Nephron (organoid): ENCODE measurements at regions not wholly inside any gene's neighbourhood (a gene's known extent, or its start where the extent isn't known, plus 50 kb on each side); places are given as distances from the start of the nearest gene placed in this dataset.
"Not testable (repeated sequence)": the region's sequence is repeated elsewhere in the genome, so short reads cannot be mapped to it uniquely, and the experiment has no call there.

Experiments
- H3K27ac Mint-ChIP-seq, 3 experiments: 2 replicates each; pipeline ENCODE4 v1.8.0; 2020; ENCODE audit warnings: mixed read lengths in 3 of 3, mild to moderate bottlenecking in 2 of 3, moderate library complexity in 1 of 3
- H3K27me3 Mint-ChIP-seq: 2 replicates; pipeline ENCODE4 v1.8.0; 2021; ENCODE audit warnings: low read depth, mild to moderate bottlenecking, moderate library complexity, mixed read lengths
- H3K36me3 Mint-ChIP-seq: 2 replicates; pipeline ENCODE4 v1.8.0; 2020; ENCODE audit warnings: low read depth, mixed read lengths
- H3K4me1 Mint-ChIP-seq: 2 replicates; pipeline ENCODE4 v1.8.0; 2020; ENCODE audit warnings: mixed read lengths
- H3K4me3 Mint-ChIP-seq, 3 experiments: 2 replicates each; pipeline ENCODE4 v1.8.0; 2020; ENCODE audit warnings: mild to moderate bottlenecking in 3 of 3, mixed read lengths in 3 of 3, moderate library complexity in 2 of 3
- H3K9me3 Mint-ChIP-seq: 2 replicates; pipeline ENCODE4 v1.8.0; 2020; ENCODE audit warnings: mixed read lengths
- CTCF ChIP-seq, 3 experiments: fragments of 200-600 bp; sonication (generic); IDR thresholded peaks; one replicate each; pipeline ENCODE4 v1.5.0; 2021; ENCODE audit warnings: antibody characterized with exemption in 3 of 3; ENCODE audit not compliant: unreplicated experiment in 3 of 3

DNA sequence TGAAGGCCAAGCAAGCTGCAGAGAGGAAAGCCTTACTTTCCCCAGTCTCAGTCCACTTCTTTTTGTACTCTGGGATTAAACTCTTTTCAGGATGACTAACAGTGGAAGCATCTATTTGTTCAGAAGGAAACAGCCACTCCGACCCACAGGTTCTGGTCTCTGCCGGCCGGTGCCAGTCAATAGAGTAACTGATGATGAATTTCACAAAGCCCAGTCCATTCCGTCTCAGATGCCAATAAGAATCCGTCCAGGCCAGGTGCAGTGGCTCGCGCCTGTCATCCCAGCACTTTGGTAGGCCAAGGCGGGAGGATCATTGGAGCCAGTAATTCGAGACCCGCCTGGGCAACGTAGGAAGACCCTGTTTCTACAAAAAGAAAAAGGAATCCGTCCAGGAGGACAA is 58.5 kb upstream of the HELT start:
- Mint-ChIP-seq H3K36me3 (peaks cover under 1% of the 10 kb centered on the region), H3K4me3 (no peak overlapping the region), H3K27ac (no peak overlapping the region), H3K27me3 (peaks cover under 1% of the 10 kb centered on the region), H3K9me3 (peaks cover under 1% of the 10 kb centered on the region), H3K4me1 (peaks cover 19% of the 10 kb centered on the region)
- TF ChIP-seq CTCF (IDR thresholded peaks at IDR 0.05; ENCODE audit: unreplicated experiment in 3 of 3), result no peak

DNA sequence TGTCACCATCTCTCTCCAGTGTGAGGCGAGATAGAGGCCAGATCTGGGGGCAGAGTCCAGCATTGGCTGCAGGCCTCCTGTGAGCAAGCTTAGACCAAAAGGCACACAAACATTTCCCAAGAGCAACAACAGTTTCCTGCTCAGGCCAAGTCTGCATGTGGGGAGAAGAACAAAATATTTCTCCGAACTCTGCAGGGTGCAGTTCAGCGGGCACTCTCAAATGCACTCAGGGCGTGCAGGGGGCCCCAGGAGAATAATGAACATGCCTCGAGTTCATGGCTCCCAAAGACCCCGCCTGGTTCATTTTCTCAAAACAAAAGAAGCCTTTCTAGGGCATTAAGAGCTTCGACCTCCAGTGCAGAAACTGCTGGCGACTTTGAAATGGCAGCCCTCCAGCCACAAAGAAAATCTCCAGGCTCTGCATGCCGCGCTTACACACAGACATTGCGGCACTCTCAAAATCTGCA is 57.8 kb upstream of the HELT start:
- peaks cover 19% of the 10 kb centered on the region for H3K4me1 Mint-ChIP-seq
- H3K27ac Mint-ChIP-seq, result no peak overlapping the region
- no peak overlapping the region for H3K4me3 Mint-ChIP-seq
- peaks cover 3% of the 10 kb centered on the region for H3K9me3 Mint-ChIP-seq
- H3K27me3 Mint-ChIP-seq, result no peaks in the 10 kb centered on the region
- no peak for TF ChIP-seq CTCF (IDR thresholded peaks at IDR 0.05; ENCODE audit: unreplicated experiment in 3 of 3)
- H3K36me3 Mint-ChIP-seq, result peaks cover 5% of the 10 kb centered on the region

- Mint-ChIP-seq H3K36me3 (peaks cover 5% of the 10 kb centered on the region), H3K4me1 (peaks cover 19% of the 10 kb centered on the region), H3K4me3 (no peak overlapping the region), H3K27ac (no peak overlapping the region), H3K27me3 (no peaks in the 10 kb centered on the region), H3K9me3 (peaks cover 3% of the 10 kb centered on the region)
- no peak for TF ChIP-seq CTCF (IDR thresholded peaks at IDR 0.05; ENCODE audit: unreplicated experiment in 3 of 3)
Measured at GRCh38 chr4:184961660-184962059, 56.6 kb upstream of the HELT start.

GRCh38 chr4:184962125-184962638 is 56.1 kb upstream of the HELT start:
- H3K4me1 Mint-ChIP-seq, result peaks cover 19% of the 10 kb centered on the region
- H3K9me3 Mint-ChIP-seq, result peaks cover 3% of the 10 kb centered on the region
- H3K27ac Mint-ChIP-seq, result no peak overlapping the region
- H3K36me3 Mint-ChIP-seq, result peaks cover 5% of the 10 kb centered on the region
- H3K27me3 Mint-ChIP-seq, result no peaks in the 10 kb centered on the region
- H3K4me3 Mint-ChIP-seq, result no peak overlapping the region
- no peak for TF ChIP-seq CTCF (IDR thresholded peaks at IDR 0.05; ENCODE audit: unreplicated experiment in 3 of 3)

DNA sequence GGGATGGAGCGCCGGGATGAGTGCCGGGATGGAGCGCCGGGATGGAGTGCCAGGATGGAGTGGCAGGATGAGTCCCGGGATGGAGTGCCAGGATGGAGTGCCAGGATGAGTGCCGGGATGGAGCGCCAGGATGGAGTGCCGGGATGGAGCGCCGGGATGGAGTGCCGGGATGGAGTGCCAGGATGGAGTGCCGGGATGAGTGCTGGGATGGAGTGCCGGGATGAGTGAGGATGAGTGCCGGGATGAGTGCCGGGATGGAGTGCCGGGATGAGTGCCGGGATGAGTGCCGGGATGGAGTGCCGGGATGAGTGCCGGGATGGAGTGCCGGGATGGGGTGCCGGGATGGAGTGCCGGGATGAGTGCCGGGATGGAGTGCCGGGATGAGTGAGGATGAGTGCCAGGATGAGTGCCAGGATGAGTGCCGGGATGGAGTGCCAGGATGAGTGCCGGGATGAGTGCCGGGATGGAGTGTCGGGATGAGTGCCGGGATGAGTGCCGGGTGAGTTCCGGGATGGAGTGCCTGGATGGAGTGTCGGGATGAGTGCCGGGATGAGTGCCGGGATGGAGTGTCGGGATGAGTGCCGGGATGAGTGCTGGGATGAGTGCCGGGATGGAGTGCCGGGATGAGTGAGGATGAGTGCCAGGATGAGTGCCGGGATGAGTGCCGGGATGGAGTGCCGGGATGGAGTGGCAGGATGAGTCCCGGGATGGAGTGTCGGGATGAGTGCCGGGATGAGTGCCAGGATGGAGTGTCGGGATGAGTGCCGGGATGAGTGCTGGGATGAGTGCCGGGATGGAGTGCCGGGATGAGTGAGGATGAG is 52.9 kb upstream of the HELT start:
- not testable (repeated sequence) for H3K27ac Mint-ChIP-seq, H3K4me3 Mint-ChIP-seq, H3K36me3 Mint-ChIP-seq, H3K27me3 Mint-ChIP-seq, H3K4me1 Mint-ChIP-seq
- peaks cover 15% of the 10 kb centered on the region for H3K9me3 Mint-ChIP-seq

- not testable (repeated sequence) for H3K4me1 Mint-ChIP-seq, H3K27me3 Mint-ChIP-seq, H3K4me3 Mint-ChIP-seq, H3K27ac Mint-ChIP-seq, H3K36me3 Mint-ChIP-seq
- H3K9me3 Mint-ChIP-seq, result peaks cover 18% of the 10 kb centered on the region
Measured at GRCh38 chr4:184966051-184966691, 52.1 kb upstream of the HELT start.

DNA sequence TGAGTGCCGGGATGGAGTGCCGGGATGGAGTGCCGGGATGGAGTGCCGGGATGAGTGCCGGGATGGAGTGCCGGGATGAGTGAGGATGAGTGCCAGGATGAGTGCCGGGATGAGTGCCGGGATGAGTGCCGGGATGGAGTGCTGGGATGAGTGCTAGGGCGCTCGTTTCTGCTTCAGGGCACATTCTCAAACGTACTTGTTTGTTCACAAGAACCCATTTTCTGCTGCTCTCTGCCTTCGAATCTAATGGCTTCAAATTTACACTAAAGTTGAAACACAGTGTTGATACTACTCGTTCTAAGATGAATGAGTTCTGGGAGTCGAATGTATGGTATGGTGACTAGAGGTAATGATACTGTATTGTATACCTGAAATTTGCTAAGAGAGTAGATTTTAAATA is 50.6 kb upstream of the HELT start:
- not testable (repeated sequence) for H3K27ac Mint-ChIP-seq, H3K36me3 Mint-ChIP-seq, H3K27me3 Mint-ChIP-seq, H3K4me1 Mint-ChIP-seq, H3K4me3 Mint-ChIP-seq
- H3K9me3 Mint-ChIP-seq, result peaks cover 33% of the 10 kb centered on the region
